ENCODE measurements at regions not wholly inside any gene's neighbourhood (a gene's known extent, or its start where the extent isn't known, plus 50 kb on each side); places are given as distances from the start of the nearest gene placed in this dataset.
"Not testable (repeated sequence)": the region's sequence is repeated elsewhere in the genome, so short reads cannot be mapped to it uniquely, and the experiment has no call there.

DNA sequence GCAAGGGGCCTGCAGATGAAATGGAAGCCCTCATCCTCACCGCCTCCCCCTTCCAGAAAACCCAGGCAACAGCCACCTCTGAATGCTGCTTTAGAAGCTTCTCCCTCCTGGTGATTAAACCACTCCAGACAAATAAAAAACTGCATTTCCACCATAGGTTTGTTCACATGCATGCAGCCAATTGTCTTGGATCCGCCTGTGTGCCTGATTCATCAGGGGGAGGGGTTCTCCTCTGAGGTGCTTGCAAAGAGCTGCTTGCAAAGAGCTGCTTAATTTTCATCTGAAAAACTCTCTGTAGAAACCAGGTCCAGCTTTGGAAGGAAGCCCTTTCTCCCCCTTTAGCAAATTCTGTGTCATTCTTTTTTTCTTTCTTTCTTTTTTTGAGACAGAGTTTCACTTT lies 100.6 kb downstream of the DEFB131A start:
- TF ChIP-seq CTCF (IDR thresholded peaks at IDR 0.05; ENCODE audit: low read depth, low read length); EZH2phosphoT487 (IDR thresholded peaks at IDR 0.05; ENCODE audit: low read depth): not testable (repeated sequence)
